ENCODE measurements at regions not wholly inside any gene's neighbourhood (a gene's known extent, or its start where the extent isn't known, plus 50 kb on each side); places are given as distances from the start of the nearest gene placed in this dataset.

DNA sequence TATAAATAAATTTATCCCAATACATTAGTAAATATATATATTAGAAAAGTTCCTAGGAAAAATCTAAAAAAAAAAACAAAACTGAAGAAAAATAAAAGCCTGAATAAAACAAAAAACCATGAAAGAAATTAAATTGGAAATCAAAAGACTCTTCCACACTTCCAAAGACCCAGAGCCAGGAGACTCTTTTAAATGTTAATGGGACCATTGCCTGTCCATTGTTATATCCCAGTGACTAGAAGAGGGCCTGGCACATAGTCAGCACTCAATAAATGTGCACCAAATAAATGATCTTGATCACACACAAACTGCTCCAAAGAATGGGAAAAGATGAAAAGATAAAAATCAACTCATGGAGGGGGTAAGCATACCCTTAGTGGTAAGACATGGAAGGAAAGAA lies 51.3 kb upstream of the CLDN18 start:
- TF ChIP-seq POLR2A (IDR thresholded peaks at IDR 0.05; ENCODE audit: low read length) (no peak), GATA1 (IDR thresholded peaks at IDR 0.05; ENCODE audit: low read depth, low read length) (no peak)

All from erythroblast (primary cell).